Glutamatergic neuron (in vitro differentiated cells): ENCODE measurements at regions not wholly inside any gene's neighbourhood (a gene's known extent, or its start where the extent isn't known, plus 50 kb on each side); places are given as distances from the start of the nearest gene placed in this dataset.

Experiments used
- DNase-seq: peaks from one replicate; pipeline ENCODE4 v3.0.0; 2022
- H3K27ac Mint-ChIP-seq: one replicate; pipeline ENCODE4 v1.8.0; 2020; ENCODE audit warnings: mild to moderate bottlenecking, mixed read lengths, inconsistent platforms; ENCODE audit not compliant: unreplicated experiment
- H3K27me3 Mint-ChIP-seq: one replicate; pipeline ENCODE4 v1.8.0; 2020; ENCODE audit warnings: mild to moderate bottlenecking, moderate library complexity, mixed read lengths, inconsistent platforms; ENCODE audit not compliant: unreplicated experiment
- H3K36me3 Mint-ChIP-seq: one replicate; pipeline ENCODE4 v1.8.0; 2020; ENCODE audit warnings: mild to moderate bottlenecking, mixed read lengths, inconsistent platforms; ENCODE audit not compliant: unreplicated experiment
- H3K4me1 Mint-ChIP-seq: one replicate; pipeline ENCODE4 v1.8.0; 2020; ENCODE audit warnings: mild to moderate bottlenecking, low read depth, mixed read lengths, inconsistent platforms; ENCODE audit not compliant: unreplicated experiment
- H3K4me3 Mint-ChIP-seq: one replicate; pipeline ENCODE4 v1.8.0; 2020; ENCODE audit warnings: mild to moderate bottlenecking, mixed read lengths, inconsistent platforms; ENCODE audit not compliant: unreplicated experiment
- H3K9me3 Mint-ChIP-seq: one replicate; pipeline ENCODE4 v1.8.0; 2020; ENCODE audit warnings: mild to moderate bottlenecking, moderate library complexity, mixed read lengths, inconsistent platforms; ENCODE audit not compliant: unreplicated experiment
- TF ChIP-seq, protein P1 (sequence below): fragments of 200-600 bp; sonication (generic); IDR thresholded peaks from one replicate; pipeline ENCODE4 v1.5.0; 2021; ENCODE audit not compliant: partially characterized antibody, unreplicated experiment

DNA sequence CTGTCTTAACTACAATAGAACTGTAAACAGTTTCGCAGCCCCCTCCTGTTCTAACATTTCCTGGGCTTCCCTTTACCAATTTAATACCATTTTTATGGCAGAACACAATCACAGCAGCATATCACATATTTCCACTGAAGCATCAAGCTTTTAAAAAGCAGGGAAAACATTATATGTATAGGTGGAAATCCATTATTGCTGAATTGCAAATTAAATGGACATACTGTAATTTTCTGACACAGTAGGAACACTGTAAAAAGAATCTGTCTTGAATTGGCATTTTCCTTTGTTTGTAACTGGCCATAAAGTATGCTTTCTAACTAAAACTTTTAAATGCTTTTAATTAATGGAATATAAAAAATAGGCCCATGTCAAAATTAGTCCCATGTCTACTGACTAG lies 1385.8 kb downstream of the SI start:
- Mint-ChIP-seq H3K9me3 (peaks cover 3% of the 10 kb centered on the region), H3K36me3 (peaks cover 10% of the 10 kb centered on the region), H3K4me1 (no peaks in the 10 kb centered on the region), H3K27me3 (no peaks in the 10 kb centered on the region), H3K27ac (no peak overlapping the region), H3K4me3 (no peak overlapping the region)
- TF ChIP-seq, protein P1, sequence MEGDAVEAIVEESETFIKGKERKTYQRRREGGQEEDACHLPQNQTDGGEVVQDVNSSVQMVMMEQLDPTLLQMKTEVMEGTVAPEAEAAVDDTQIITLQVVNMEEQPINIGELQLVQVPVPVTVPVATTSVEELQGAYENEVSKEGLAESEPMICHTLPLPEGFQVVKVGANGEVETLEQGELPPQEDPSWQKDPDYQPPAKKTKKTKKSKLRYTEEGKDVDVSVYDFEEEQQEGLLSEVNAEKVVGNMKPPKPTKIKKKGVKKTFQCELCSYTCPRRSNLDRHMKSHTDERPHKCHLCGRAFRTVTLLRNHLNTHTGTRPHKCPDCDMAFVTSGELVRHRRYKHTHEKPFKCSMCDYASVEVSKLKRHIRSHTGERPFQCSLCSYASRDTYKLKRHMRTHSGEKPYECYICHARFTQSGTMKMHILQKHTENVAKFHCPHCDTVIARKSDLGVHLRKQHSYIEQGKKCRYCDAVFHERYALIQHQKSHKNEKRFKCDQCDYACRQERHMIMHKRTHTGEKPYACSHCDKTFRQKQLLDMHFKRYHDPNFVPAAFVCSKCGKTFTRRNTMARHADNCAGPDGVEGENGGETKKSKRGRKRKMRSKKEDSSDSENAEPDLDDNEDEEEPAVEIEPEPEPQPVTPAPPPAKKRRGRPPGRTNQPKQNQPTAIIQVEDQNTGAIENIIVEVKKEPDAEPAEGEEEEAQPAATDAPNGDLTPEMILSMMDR: no peak
- no peak for DNase-seq

DNA sequence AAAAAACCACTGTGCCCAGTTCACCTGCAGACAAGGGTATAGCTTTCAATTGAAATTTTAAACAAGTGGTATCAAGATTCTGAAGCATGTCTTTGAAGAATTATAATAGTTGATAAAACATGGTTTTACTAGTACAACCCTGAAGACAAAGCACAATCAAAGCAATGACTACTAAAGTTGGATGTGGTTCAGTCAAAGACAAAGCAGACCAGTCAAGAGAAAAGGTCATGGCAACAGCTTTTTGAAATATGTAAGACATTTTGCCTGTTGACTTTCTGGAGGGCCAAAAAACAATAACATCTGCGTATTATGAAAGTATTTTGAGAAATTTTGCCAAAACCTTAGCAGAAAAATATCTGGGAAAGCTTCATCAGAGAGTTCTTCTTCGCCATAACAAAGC lies 1393.6 kb downstream of the SI start:
- no peaks in the 10 kb centered on the region for H3K4me1 Mint-ChIP-seq
- TF ChIP-seq, protein P1: no peak
- no peak overlapping the region for H3K4me3 Mint-ChIP-seq
- peaks cover 2% of the 10 kb centered on the region for H3K9me3 Mint-ChIP-seq
- H3K27ac Mint-ChIP-seq: no peak overlapping the region
- no peak for DNase-seq
- H3K27me3 Mint-ChIP-seq: no peaks in the 10 kb centered on the region
- H3K36me3 Mint-ChIP-seq: peaks cover 3% of the 10 kb centered on the region

DNA sequence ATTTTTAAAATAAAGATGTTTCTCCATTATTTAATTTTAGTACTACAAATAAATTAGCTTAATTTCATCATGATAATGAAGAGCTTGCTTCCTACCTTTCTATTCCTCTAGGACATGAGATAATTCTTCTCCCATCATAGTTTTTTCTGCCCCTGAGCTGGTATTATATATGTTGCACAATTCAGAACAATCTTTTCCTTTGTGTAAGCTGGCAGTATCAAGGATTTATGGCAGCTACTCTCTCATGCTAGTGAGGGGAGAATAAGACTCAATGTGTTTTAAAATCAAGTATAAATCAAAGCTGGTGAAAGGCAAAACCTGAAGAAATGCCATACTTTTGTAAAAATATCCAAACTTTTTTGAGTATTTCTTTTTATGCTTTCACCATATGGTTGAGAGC lies 1405.3 kb downstream of the SI start:
- Mint-ChIP-seq H3K9me3 (no peaks in the 10 kb centered on the region), H3K36me3 (no peaks in the 10 kb centered on the region), H3K4me3 (no peak overlapping the region), H3K27me3 (no peaks in the 10 kb centered on the region), H3K27ac (no peak overlapping the region), H3K4me1 (no peaks in the 10 kb centered on the region)
- TF ChIP-seq, protein P1: no peak
- DNase-seq: no peak

DNA sequence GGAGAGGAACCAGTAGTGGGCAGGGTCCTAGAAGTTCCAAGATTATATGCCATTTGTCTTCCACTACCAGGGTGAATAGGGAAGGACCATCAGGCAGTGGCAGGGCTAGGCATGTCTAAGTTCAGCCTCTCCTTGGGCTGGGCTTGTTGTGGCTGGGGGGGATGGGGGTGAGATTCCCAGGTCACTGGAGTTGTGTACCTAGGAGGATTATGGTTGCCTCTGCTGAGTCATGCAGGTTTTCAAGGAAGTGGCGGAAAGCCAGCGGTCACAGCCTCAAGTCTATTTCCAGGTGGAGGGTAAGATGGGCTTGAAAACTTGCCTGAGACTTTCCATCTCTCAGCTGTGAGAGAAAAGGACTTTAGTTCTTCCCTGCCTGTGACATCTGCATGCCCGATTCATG lies 1407.1 kb downstream of the SI start:
- Mint-ChIP-seq H3K27ac (no peak overlapping the region), H3K27me3 (no peaks in the 10 kb centered on the region), H3K4me3 (no peak overlapping the region), H3K36me3 (no peaks in the 10 kb centered on the region), H3K4me1 (no peaks in the 10 kb centered on the region), H3K9me3 (no peaks in the 10 kb centered on the region)
- TF ChIP-seq, protein P1: no peak
- no peak for DNase-seq

DNA sequence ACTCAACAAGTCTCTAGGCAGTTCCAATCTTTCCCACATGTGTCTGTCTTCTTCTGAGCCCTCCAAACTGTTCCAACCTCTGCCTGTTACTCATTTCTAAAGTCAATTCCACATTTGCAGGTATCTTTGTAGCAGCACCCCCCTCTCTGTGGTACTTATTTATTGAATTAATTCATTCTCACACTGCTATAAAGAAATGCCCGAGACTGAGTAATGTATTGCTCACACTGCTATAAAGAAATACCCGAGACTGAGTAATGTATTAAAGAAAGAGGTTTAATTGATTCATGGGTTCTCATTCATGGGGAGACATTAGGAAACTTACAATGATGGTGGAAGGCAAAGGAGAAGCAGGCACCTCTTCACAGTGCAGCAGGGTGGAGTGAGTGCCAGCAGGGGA lies 1413.8 kb downstream of the SI start:
- no peaks in the 10 kb centered on the region for H3K9me3 Mint-ChIP-seq
- H3K4me1 Mint-ChIP-seq: no peaks in the 10 kb centered on the region
- no peaks in the 10 kb centered on the region for H3K27me3 Mint-ChIP-seq
- TF ChIP-seq, protein P1: no peak
- no peak for DNase-seq
- no peaks in the 10 kb centered on the region for H3K36me3 Mint-ChIP-seq
- H3K27ac Mint-ChIP-seq: no peak overlapping the region
- no peak overlapping the region for H3K4me3 Mint-ChIP-seq
